Sigmoid colon (tissue), 4 donors: ENCODE measurements at regions not wholly inside any gene's neighbourhood (a gene's known extent, or its start where the extent isn't known, plus 50 kb on each side); places are given as distances from the start of the nearest gene placed in this dataset.

Source experiments
- POLR2AphosphoS5 ChIP-seq, 4 donors: sonication (generic); formaldehyde crosslinking; IDR thresholded peaks; one replicate each; pipeline ENCODE4 v1.6.1; 2017; ENCODE audit warnings: antibody characterized with exemption in 4 of 4
- TF ChIP-seq, protein P1 (sequence below), 4 experiments: fragments of 450-650 bp in 3 of 4; fragments of 200-600 bp in 1 of 4; IDR thresholded peaks; one replicate each; pipeline ENCODE4 v1.5.1; 2016 to 2019; ENCODE audit warnings: antibody characterized with exemption in 4 of 4, mild to moderate bottlenecking in 3 of 4, moderate library complexity in 2 of 4

DNA sequence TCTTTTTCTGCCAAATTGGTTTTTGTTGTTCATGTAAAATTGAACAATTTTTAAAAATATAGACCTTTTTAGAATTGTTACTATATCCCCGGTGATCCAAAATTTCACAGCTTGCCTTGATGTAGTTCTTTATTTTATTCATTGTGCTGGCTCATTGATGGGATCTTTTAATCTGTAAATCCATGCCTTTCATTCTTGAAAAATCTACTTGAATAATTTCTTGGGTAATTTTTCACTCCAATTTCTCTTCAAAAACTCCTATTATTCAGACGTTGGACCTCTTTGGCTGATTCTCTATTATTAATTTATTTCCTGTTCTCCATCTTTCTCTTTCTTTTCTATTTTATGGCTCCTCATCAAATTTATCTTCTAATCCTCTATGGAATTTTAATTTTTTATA lies 476.1 kb upstream of the CITED2 start:
- TF ChIP-seq, protein P1, sequence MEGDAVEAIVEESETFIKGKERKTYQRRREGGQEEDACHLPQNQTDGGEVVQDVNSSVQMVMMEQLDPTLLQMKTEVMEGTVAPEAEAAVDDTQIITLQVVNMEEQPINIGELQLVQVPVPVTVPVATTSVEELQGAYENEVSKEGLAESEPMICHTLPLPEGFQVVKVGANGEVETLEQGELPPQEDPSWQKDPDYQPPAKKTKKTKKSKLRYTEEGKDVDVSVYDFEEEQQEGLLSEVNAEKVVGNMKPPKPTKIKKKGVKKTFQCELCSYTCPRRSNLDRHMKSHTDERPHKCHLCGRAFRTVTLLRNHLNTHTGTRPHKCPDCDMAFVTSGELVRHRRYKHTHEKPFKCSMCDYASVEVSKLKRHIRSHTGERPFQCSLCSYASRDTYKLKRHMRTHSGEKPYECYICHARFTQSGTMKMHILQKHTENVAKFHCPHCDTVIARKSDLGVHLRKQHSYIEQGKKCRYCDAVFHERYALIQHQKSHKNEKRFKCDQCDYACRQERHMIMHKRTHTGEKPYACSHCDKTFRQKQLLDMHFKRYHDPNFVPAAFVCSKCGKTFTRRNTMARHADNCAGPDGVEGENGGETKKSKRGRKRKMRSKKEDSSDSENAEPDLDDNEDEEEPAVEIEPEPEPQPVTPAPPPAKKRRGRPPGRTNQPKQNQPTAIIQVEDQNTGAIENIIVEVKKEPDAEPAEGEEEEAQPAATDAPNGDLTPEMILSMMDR (IDR thresholded peaks at IDR 0.05), result no peak
- TF ChIP-seq POLR2AphosphoS5 (IDR thresholded peaks at IDR 0.05), result no peak
